Naive thymus-derived CD8-positive, alpha-beta T cell (primary cell): ENCODE measurements at regions not wholly inside any gene's neighbourhood (a gene's known extent, or its start where the extent isn't known, plus 50 kb on each side); places are given as distances from the start of the nearest gene placed in this dataset.

Source experiments
- ATAC-seq, 2 donors: fragments of 150-1000 bp; cut with Tn5 transposase in 1 of 2; sonication (Bioruptor Pico), chemical (Tn5 transposase) in 1 of 2; 1 replicate in 1 of 2; 2 replicates in 1 of 2; pipeline ENCODE4 v1.10.0; 2021; ENCODE audit warnings: mild to moderate bottlenecking in 2 of 2, moderate library complexity in 2 of 2
- POLR2A ChIA-PET: fragments of 350-600 bp; sonication (Branson Sonifier 250); formaldehyde crosslinking; loops from one replicate; lab custom pipeline; 2021; ENCODE audit warnings: antibody characterized with exemption; lab: Charles Lee
- DNase-seq, 10 donors: peaks; one replicate each; pipeline versions ENCODE4 v3.0.0 to v3.0.0-alpha.2; 2020 to 2022
- H3K27ac Mint-ChIP-seq, 10 donors: one replicate each; pipeline ENCODE4 v1.8.0; 2020 to 2022; ENCODE audit warnings: mild to moderate bottlenecking in 10 of 10, mixed read lengths in 10 of 10, moderate library complexity in 4 of 10, inconsistent platforms in 1 of 10
- H3K27me3 Mint-ChIP-seq, 5 donors: one replicate each; pipeline ENCODE4 v1.8.0; 2021 to 2022; ENCODE audit warnings: mixed read lengths in 5 of 5
- H3K36me3 Mint-ChIP-seq, 3 donors: one replicate each; pipeline ENCODE4 v1.8.0; 2020 to 2022; ENCODE audit warnings: mixed read lengths in 3 of 3, mild to moderate bottlenecking in 2 of 3, inconsistent platforms in 1 of 3
- H3K4me1 Mint-ChIP-seq, 4 donors: one replicate each; pipeline ENCODE4 v1.8.0; 2021 to 2022; ENCODE audit warnings: mixed read lengths in 4 of 4
- H3K4me3 Mint-ChIP-seq, 10 donors: one replicate each; pipeline ENCODE4 v1.8.0; 2020 to 2022; ENCODE audit warnings: mild to moderate bottlenecking in 10 of 10, mixed read lengths in 10 of 10, moderate library complexity in 6 of 10, inconsistent platforms in 1 of 10
- H3K9me3 Mint-ChIP-seq, 9 donors: one replicate each; pipeline ENCODE4 v1.8.0; 2020 to 2022; ENCODE audit warnings: mixed read lengths in 9 of 9, mild to moderate bottlenecking in 3 of 9, inconsistent platforms in 1 of 9, moderate library complexity in 1 of 9

GRCh38 chr15:96409215-96410138 is 79.0 kb downstream of the NR2F2 start:
- Mint-ChIP-seq H3K27ac (no peak overlapping the region), H3K9me3 (peaks cover 0 to 7% (median 0%) of the 10 kb centered on the region in 9 donors), H3K27me3 (peaks cover 45 to 91% (median 65%) of the 10 kb centered on the region in 5 donors), H3K4me1 (peaks cover 0 to 16% (median 4%) of the 10 kb centered on the region in 4 donors), H3K4me3 (peak overlapping the region in 4 of 10 donors; percentile 15 to 56 (median 32)), H3K36me3 (peaks cover 0 to 4% (median 0%) of the 10 kb centered on the region in 3 donors)
- ATAC-seq (no peak), DNase-seq (no peak)
- POLR2A ChIA-PET, result no interaction called here

- Mint-ChIP-seq H3K36me3 (peaks cover 0 to 4% (median 0%) of the 10 kb centered on the region in 3 donors), H3K27me3 (peaks cover 48 to 97% (median 73%) of the 10 kb centered on the region in 5 donors), H3K4me3 (peak overlapping the region in 1 of 10 donors; percentile 29), H3K27ac (no peak overlapping the region), H3K9me3 (peaks cover 0 to 7% (median 0%) of the 10 kb centered on the region in 9 donors), H3K4me1 (peaks cover 0 to 16% (median 4%) of the 10 kb centered on the region in 4 donors)
- POLR2A ChIA-PET, result no interaction called here
- no peak for DNase-seq
- no peak for ATAC-seq
These were observed 79.9 kb downstream of the NR2F2 start for GRCh38 chr15:96410175-96411055.

GRCh38 chr15:96411056-96412031 is 80.8 kb downstream of the NR2F2 start:
- H3K4me3 Mint-ChIP-seq, result peak overlapping the region in 1 of 10 donors; percentile 1
- peaks cover 0 to 4% (median 0%) of the 10 kb centered on the region in 3 donors for H3K36me3 Mint-ChIP-seq
- no peak for DNase-seq
- peaks cover 51 to 97% (median 74%) of the 10 kb centered on the region in 5 donors for H3K27me3 Mint-ChIP-seq
- ATAC-seq, result no peak
- POLR2A ChIA-PET, result no interaction called here
- H3K9me3 Mint-ChIP-seq, result peaks cover 0 to 7% (median 0%) of the 10 kb centered on the region in 9 donors
- peaks cover 0 to 16% (median 4%) of the 10 kb centered on the region in 4 donors for H3K4me1 Mint-ChIP-seq
- H3K27ac Mint-ChIP-seq, result no peak overlapping the region

DNA sequence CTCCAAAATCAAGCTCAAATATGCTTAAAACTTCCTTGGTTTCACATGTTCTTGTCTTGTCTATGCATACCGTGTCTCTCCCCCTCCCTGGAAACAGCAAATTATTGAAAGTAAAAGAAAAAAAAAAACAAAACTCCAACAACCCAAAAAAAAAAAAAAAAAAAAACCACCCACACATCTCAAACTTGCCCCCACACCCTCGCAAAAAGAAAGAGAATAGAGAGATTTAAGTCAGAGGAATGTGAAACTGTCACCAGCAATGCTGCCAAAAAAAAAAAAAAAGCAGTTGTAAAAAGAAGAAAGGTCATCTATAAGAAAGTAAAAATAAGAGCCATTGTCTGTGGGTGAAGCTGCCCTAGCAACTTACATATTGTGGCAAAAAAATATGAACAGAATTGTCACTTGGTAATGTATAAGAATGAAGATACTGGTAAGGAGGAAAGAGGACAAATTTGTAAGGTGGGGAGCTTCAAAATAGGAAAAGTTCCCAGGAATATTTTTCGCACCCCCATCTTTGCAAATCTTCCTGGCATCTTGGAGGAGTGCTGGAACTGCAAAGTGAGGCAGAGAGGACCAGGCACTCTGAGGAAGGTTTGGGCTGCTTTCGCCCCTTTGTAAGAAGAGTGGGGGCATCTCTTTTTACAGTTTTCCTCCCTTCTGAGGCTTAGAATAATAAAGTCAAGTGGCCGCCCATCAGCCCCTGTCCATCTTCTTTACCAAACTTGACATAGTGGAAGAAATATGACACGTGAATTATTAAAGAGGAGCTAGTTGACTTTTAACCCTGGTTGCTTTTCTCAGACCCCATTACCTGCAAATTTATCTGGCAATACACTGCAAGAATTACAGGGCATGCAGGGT is 81.8 kb downstream of the NR2F2 start:
- POLR2A ChIA-PET, result no interaction called here
- H3K27ac Mint-ChIP-seq, result no peak overlapping the region
- DNase-seq (no peak), ATAC-seq (no peak)
- H3K4me3 Mint-ChIP-seq, result no peak overlapping the region
- H3K9me3 Mint-ChIP-seq, result peaks cover 0 to 7% (median 0%) of the 10 kb centered on the region in 9 donors
- H3K36me3 Mint-ChIP-seq, result peaks cover 0 to 4% (median under 1%) of the 10 kb centered on the region in 3 donors
- H3K27me3 Mint-ChIP-seq, result peaks cover 45 to 91% (median 67%) of the 10 kb centered on the region in 5 donors
- H3K4me1 Mint-ChIP-seq, result peaks cover 0 to 18% (median 4%) of the 10 kb centered on the region in 4 donors

- ATAC-seq (no peak), DNase-seq (no peak)
- Mint-ChIP-seq H3K9me3 (peaks cover 0 to 7% (median 0%) of the 10 kb centered on the region in 9 donors), H3K27ac (no peak overlapping the region), H3K4me3 (no peak overlapping the region), H3K27me3 (peaks cover 44 to 91% (median 67%) of the 10 kb centered on the region in 5 donors), H3K4me1 (peaks cover 0 to 23% (median 5%) of the 10 kb centered on the region in 4 donors), H3K36me3 (peaks cover 0 to 5% (median 4%) of the 10 kb centered on the region in 3 donors)
- POLR2A ChIA-PET, result no interaction called here
These were observed 82.4 kb downstream of the NR2F2 start for GRCh38 chr15:96412906-96413231.

DNA sequence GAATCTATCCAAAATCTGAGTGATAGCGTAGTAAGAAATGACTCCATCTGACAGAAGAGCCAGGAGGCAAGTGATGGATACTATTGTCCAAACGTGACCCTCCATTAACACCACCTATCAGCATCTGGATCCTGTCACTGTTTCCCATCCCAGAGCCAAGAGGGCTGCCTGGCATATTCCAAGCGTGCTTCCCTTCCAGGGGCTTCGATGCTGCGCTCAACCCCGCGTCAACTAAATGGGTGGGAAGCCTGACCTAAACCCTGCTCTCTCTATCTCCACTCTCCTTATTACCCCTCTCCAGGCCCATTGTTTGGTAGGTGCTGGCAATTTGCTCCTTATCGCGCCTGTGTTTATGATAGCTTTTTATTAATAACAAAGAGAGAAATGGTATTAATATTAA is 83.2 kb downstream of the NR2F2 start:
- DNase-seq (no peak), ATAC-seq (no peak)
- no peak overlapping the region for H3K27ac Mint-ChIP-seq
- H3K27me3 Mint-ChIP-seq, result peaks cover 47 to 91% (median 72%) of the 10 kb centered on the region in 5 donors
- H3K9me3 Mint-ChIP-seq, result peaks cover 0 to 7% (median 0%) of the 10 kb centered on the region in 9 donors
- no peak overlapping the region for H3K4me3 Mint-ChIP-seq
- POLR2A ChIA-PET, result no interaction called here
- peaks cover 0 to 21% (median 5%) of the 10 kb centered on the region in 4 donors for H3K4me1 Mint-ChIP-seq
- H3K36me3 Mint-ChIP-seq, result peaks cover 0 to 5% (median 4%) of the 10 kb centered on the region in 3 donors

DNA sequence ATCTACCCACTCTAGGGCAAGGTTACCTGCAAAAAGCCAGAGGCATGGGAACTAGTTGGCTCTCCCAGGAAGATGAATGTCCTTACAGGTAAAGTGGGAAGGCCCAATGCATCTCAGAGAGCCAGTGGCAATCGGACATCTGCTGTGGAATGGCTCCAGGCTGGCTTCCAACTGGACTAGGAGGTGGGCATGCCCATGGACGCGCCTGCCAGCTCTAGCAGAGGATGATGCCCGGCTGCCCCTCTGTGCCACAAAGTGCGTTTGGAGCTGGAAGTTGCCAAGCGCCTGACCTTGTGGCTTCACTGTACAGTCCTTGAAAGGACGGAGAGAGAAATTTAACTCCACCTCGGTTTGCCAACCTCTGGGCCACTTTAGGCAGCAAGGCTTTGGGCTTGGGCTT is 84.4 kb downstream of the NR2F2 start:
- H3K4me1 Mint-ChIP-seq, result peaks cover 0 to 11% (median 3%) of the 10 kb centered on the region in 4 donors
- H3K27me3 Mint-ChIP-seq, result peaks cover 48 to 94% (median 75%) of the 10 kb centered on the region in 5 donors
- peaks cover 0 to 5% (median 2%) of the 10 kb centered on the region in 3 donors for H3K36me3 Mint-ChIP-seq
- peaks cover 0 to 7% (median 0%) of the 10 kb centered on the region in 9 donors for H3K9me3 Mint-ChIP-seq
- POLR2A ChIA-PET, result no interaction called here
- no peak overlapping the region for H3K27ac Mint-ChIP-seq
- H3K4me3 Mint-ChIP-seq, result no peak overlapping the region
- DNase-seq, result no peak
- ATAC-seq, result no peak

DNA sequence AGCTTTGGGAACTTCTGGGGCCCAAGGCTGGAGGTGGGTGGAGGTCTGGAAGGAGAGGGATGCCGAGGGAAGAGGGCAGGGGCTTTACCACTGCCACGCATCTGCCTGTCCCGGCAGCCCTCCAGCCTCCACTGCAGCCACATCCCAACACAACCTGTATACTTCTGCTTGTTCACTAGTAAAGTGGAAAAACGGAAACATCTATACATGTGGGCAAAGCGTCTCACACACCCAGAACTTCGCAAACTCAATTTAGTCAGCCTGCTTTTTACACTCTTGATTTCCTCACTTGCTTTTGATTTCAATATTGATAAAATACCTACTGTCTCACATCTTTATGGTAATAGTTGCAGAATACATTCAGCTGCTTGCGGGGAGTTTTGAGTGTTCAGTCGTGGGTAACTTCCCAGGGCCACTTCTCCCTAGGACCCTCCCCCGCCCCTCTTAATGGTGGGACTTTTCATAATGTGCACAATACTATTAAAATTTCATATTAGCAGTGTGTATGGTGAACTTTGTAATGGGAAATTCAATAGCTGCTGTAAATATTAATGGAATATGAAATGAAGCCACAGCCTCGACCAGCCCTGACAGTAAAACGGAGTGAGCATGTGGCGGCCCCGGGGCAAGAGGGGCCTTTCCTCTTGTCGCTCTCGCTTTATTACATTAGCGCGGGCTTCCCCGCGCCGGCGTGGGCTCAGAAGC is 85.2 kb downstream of the NR2F2 start:
- POLR2A ChIA-PET, result no interaction called here
- Mint-ChIP-seq H3K36me3 (peaks cover 0 to 5% (median 0%) of the 10 kb centered on the region in 3 donors), H3K9me3 (peaks cover 0 to 7% (median 0%) of the 10 kb centered on the region in 9 donors), H3K27ac (peak overlapping the region in 1 of 10 donors; percentile 36), H3K27me3 (peaks cover 44 to 87% (median 77%) of the 10 kb centered on the region in 5 donors), H3K4me3 (no peak overlapping the region), H3K4me1 (peaks cover 0 to 7% (median 3%) of the 10 kb centered on the region in 4 donors)
- DNase-seq, result no peak
- ATAC-seq, result no peak

DNA sequence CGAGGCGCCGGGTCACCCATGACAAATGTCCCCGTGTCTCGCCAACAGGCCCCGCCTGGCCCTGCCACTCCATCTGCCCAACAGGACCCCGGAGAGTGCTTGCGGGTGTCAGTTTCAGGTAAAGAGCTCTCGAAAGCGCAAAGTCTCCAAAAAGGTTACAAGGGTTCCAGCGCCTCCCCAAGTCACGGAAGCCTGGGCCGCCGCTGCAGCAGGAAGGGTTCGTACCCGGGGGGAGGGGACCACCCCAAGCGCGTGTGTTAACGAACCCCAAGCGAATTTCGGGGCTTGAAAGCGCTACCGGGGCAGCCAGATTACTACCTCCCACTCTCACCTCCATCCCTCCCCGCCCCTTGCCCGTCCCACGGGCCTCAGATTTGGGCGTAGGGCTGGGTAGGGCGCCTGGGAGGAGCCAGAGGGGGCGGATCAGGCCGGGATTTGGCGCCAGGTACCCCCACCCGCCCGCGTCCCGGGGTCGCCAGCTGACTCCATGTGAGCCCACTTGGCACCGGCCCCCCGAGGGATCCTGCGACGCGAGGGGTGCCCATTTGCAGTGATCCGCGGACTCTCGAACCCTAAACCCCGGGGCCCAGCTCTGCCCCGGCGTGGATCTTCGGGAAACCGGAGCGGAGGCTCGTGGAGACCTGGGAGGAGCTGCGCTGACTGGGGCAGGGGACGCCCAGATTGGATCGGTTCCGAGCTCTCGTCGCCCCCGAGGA is 85.9 kb downstream of the NR2F2 start:
- H3K36me3 Mint-ChIP-seq, result peaks cover 0 to 5% (median 0%) of the 10 kb centered on the region in 3 donors
- no peak overlapping the region for H3K27ac Mint-ChIP-seq
- peaks cover 41 to 86% (median 73%) of the 10 kb centered on the region in 5 donors for H3K27me3 Mint-ChIP-seq
- POLR2A ChIA-PET, result no interaction called here
- no peak for DNase-seq
- H3K9me3 Mint-ChIP-seq, result peaks cover 0 to 4% (median 0%) of the 10 kb centered on the region in 9 donors
- no peak overlapping the region for H3K4me3 Mint-ChIP-seq
- no peak for ATAC-seq
- peaks cover 0 to 7% (median 3%) of the 10 kb centered on the region in 4 donors for H3K4me1 Mint-ChIP-seq
